ENCODE measurements at regions not wholly inside any gene's neighbourhood (a gene's known extent, or its start where the extent isn't known, plus 50 kb on each side); places are given as distances from the start of the nearest gene placed in this dataset.
"Not testable (repeated sequence)": the region's sequence is repeated elsewhere in the genome, so short reads cannot be mapped to it uniquely, and the experiment has no call there.

- Histone ChIP-seq H3K9me3 (no peaks in the 10 kb centered on the region), H3K27ac (no peak overlapping the region), H3K36me3 (no peaks in the 10 kb centered on the region), H3K27me3 (peaks cover 0 to 21% (median 0%) of the 10 kb centered on the region in 4 donors), H3K4me1 (no peaks in the 10 kb centered on the region), H3K4me3 (no peak overlapping the region)
- WGBS, 2 donors = 23 to 36% methylated on average over 1 of the region's 1 CpG
- no peak for DNase-seq
- TF ChIP-seq POLR2A (IDR thresholded peaks at IDR 0.05) = no peak
- TF ChIP-seq CTCF (IDR thresholded peaks at IDR 0.05) = no peak
- intact Hi-C loops (cut with DNase I) = no loop called here
Measured at GRCh38 chr12:107200394-107200793, 107.0 kb upstream of the CRY1 start.

- peaks cover 0 to 9% (median 0%) of the 10 kb centered on the region in 4 donors for H3K27me3 ChIP-seq
- TF ChIP-seq CTCF (IDR thresholded peaks at IDR 0.05) (no peak), POLR2A (IDR thresholded peaks at IDR 0.05) (no peak)
- DNase-seq = no peak
- WGBS, 2 donors = 79 to 85% methylated on average over 4 of the region's 4 CpGs
- no peak overlapping the region for H3K4me3 ChIP-seq
- H3K27ac ChIP-seq = no peak overlapping the region
- intact Hi-C loops (cut with DNase I) = no loop called here
- no peaks in the 10 kb centered on the region for H3K9me3 ChIP-seq
- no peaks in the 10 kb centered on the region for H3K4me1 ChIP-seq
- no peaks in the 10 kb centered on the region for H3K36me3 ChIP-seq
Measured at GRCh38 chr12:107207931-107208525, 114.7 kb upstream of the CRY1 start.

GRCh38 chr12:107209700-107210099 lies 116.4 kb upstream of the CRY1 start:
- DNase-seq; H3K4me1 ChIP-seq; intact Hi-C loops (cut with DNase I); H3K27ac ChIP-seq; H3K27me3 ChIP-seq; H3K4me3 ChIP-seq; H3K36me3 ChIP-seq; H3K9me3 ChIP-seq: not testable (repeated sequence)
- WGBS, 2 donors = 79 to 89% methylated on average over 7 of the region's 7 CpGs

GRCh38 chr12:107214373-107214773 lies 121.0 kb upstream of the CRY1 start:
- H3K36me3 ChIP-seq; DNase-seq; H3K27ac ChIP-seq; H3K27me3 ChIP-seq; H3K9me3 ChIP-seq; intact Hi-C loops (cut with DNase I); H3K4me3 ChIP-seq: not testable (repeated sequence)
- 34 to 50% methylated on average over 2 to 3 of the region's 3 CpGs for WGBS, 2 donors
- peaks cover 0 to 11% (median 0%) of the 10 kb centered on the region in 3 donors for H3K4me1 ChIP-seq

- Histone ChIP-seq H3K27me3 (peaks cover 0 to 12% (median 0%) of the 10 kb centered on the region in 4 donors), H3K4me1 (peaks cover 0 to 11% (median 0%) of the 10 kb centered on the region in 3 donors)
- H3K36me3 ChIP-seq; H3K9me3 ChIP-seq; intact Hi-C loops (cut with DNase I); DNase-seq; H3K4me3 ChIP-seq; H3K27ac ChIP-seq: not testable (repeated sequence)
- 54 to 61% methylated on average over 6 to 7 of the region's 7 CpGs for WGBS, 2 donors
Measured at GRCh38 chr12:107216411-107216810, 123.1 kb upstream of the CRY1 start.

- WGBS, 2 donors = 73 to 89% methylated on average over 3 of the region's 3 CpGs
- H3K27me3 ChIP-seq = peaks cover 0 to 33% (median 0%) of the 10 kb centered on the region in 4 donors
Measured at GRCh38 chr12:107219301-107219700, 126.0 kb upstream of the CRY1 start.

More at GRCh38 chr12:107219301-107219700, 126.0 kb upstream of the CRY1 start:
- intact Hi-C loops (cut with DNase I) = no loop called here
- H3K4me3 ChIP-seq = no peak overlapping the region
- H3K4me1 ChIP-seq = peaks cover 0 to 11% (median 0%) of the 10 kb centered on the region in 3 donors
- no peak for DNase-seq
- no peaks in the 10 kb centered on the region for H3K36me3 ChIP-seq
- no peaks in the 10 kb centered on the region for H3K9me3 ChIP-seq
- TF ChIP-seq POLR2A (IDR thresholded peaks at IDR 0.05) (no peak), CTCF (IDR thresholded peaks at IDR 0.05) (no peak)
- H3K27ac ChIP-seq = no peak overlapping the region

Measured in esophagus squamous epithelium (tissue), 5 donors.